ENCODE measurements at regions not wholly inside any gene's neighbourhood (a gene's known extent, or its start where the extent isn't known, plus 50 kb on each side); places are given as distances from the start of the nearest gene placed in this dataset.
"Not testable (repeated sequence)": the region's sequence is repeated elsewhere in the genome, so short reads cannot be mapped to it uniquely, and the experiment has no call there.

- not testable (repeated sequence) for TF ChIP-seq CTCF (IDR thresholded peaks at IDR 0.05; ENCODE audit: low read depth, low read length, poor library complexity, severe bottlenecking); EZH2phosphoT487 (IDR thresholded peaks at IDR 0.05; ENCODE audit: borderline replicate concordance, low read length)
Observed at GRCh38 chr18:15004270-15004973, 256.4 kb downstream of the ANKRD30B start.

Data from DOHH2 (cell line).